Activated T-cell treated with anti-CD3 and anti-CD28 coated beads, Interleukin-2, amount 50 U/mL, for 24 hours (primary cell): ENCODE measurements at regions not wholly inside any gene's neighbourhood (a gene's known extent, or its start where the extent isn't known, plus 50 kb on each side); places are given as distances from the start of the nearest gene placed in this dataset.

Experiments used
- DNase-seq: peaks from one replicate; pipeline ENCODE4 v3.0.0-alpha.2; 2020
- H3K27ac Mint-ChIP-seq: 2 replicates; pipeline ENCODE4 v1.8.0; 2020; ENCODE audit warnings: mild to moderate bottlenecking, mixed read lengths
- H3K27me3 Mint-ChIP-seq: 2 replicates; pipeline ENCODE4 v1.8.0; 2020; ENCODE audit warnings: mixed read lengths
- H3K36me3 Mint-ChIP-seq: 2 replicates; pipeline ENCODE4 v1.8.0; 2020; ENCODE audit warnings: low read depth, mixed read lengths
- H3K4me1 Mint-ChIP-seq: 2 replicates; pipeline ENCODE4 v1.8.0; 2020; ENCODE audit warnings: low read depth, mixed read lengths
- H3K4me3 Mint-ChIP-seq: 2 replicates; pipeline ENCODE4 v1.8.0; 2020; ENCODE audit warnings: mild to moderate bottlenecking, moderate library complexity, mixed read lengths
- H3K9me3 Mint-ChIP-seq: 2 replicates; pipeline ENCODE4 v1.8.0; 2020; ENCODE audit warnings: mixed read lengths

- H3K4me3 Mint-ChIP-seq = no peak overlapping the region
- H3K36me3 Mint-ChIP-seq = no peaks in the 10 kb centered on the region
- no peak for DNase-seq
- H3K4me1 Mint-ChIP-seq = peaks cover 4% of the 10 kb centered on the region
- H3K27ac Mint-ChIP-seq = no peak overlapping the region
- H3K9me3 Mint-ChIP-seq = peaks cover 11% of the 10 kb centered on the region
- peaks cover 14% of the 10 kb centered on the region for H3K27me3 Mint-ChIP-seq
Measured at GRCh38 chr10:94276140-94276539, 86.6 kb downstream of the NOC3L start.

- no peak overlapping the region for H3K4me3 Mint-ChIP-seq
- H3K27me3 Mint-ChIP-seq = peaks cover 14% of the 10 kb centered on the region
- H3K36me3 Mint-ChIP-seq = no peaks in the 10 kb centered on the region
- no peak overlapping the region for H3K27ac Mint-ChIP-seq
- H3K4me1 Mint-ChIP-seq = peaks cover 4% of the 10 kb centered on the region
- H3K9me3 Mint-ChIP-seq = peaks cover 5% of the 10 kb centered on the region
- DNase-seq = no peak
Measured at GRCh38 chr10:94277450-94277849, 85.3 kb downstream of the NOC3L start.

GRCh38 chr10:94279835-94280709 lies 82.7 kb downstream of the NOC3L start:
- peaks cover 4% of the 10 kb centered on the region for H3K4me1 Mint-ChIP-seq
- no peak overlapping the region for H3K27ac Mint-ChIP-seq
- no peaks in the 10 kb centered on the region for H3K9me3 Mint-ChIP-seq
- peaks cover 25% of the 10 kb centered on the region for H3K27me3 Mint-ChIP-seq
- peak; percentile 72 for DNase-seq
- no peaks in the 10 kb centered on the region for H3K36me3 Mint-ChIP-seq
- H3K4me3 Mint-ChIP-seq = no peak overlapping the region

- H3K27ac Mint-ChIP-seq = no peak overlapping the region
- no peaks in the 10 kb centered on the region for H3K36me3 Mint-ChIP-seq
- H3K27me3 Mint-ChIP-seq = peaks cover 33% of the 10 kb centered on the region
- DNase-seq = no peak
- no peak overlapping the region for H3K4me3 Mint-ChIP-seq
- H3K4me1 Mint-ChIP-seq = peaks cover 4% of the 10 kb centered on the region
- no peaks in the 10 kb centered on the region for H3K9me3 Mint-ChIP-seq
Measured at GRCh38 chr10:94281654-94282053, 81.1 kb downstream of the NOC3L start.

GRCh38 chr10:94282369-94282768 lies 80.4 kb downstream of the NOC3L start:
- H3K36me3 Mint-ChIP-seq = no peaks in the 10 kb centered on the region
- no peak overlapping the region for H3K4me3 Mint-ChIP-seq
- H3K9me3 Mint-ChIP-seq = no peaks in the 10 kb centered on the region
- peaks cover 4% of the 10 kb centered on the region for H3K4me1 Mint-ChIP-seq
- no peak for DNase-seq
- no peak overlapping the region for H3K27ac Mint-ChIP-seq
- H3K27me3 Mint-ChIP-seq = peaks cover 33% of the 10 kb centered on the region
